BLaER1 treated with 17β-estradiol and CSF1 and Interleukin-3, amounts not matched to agents 10 nM and 100 nM (cell line): ENCODE measurements at regions not wholly inside any gene's neighbourhood (a gene's known extent, or its start where the extent isn't known, plus 50 kb on each side); places are given as distances from the start of the nearest gene placed in this dataset.

Experiments
- H3K27ac ChIP-seq, 11 experiments: shearing (Covaris generic); formaldehyde crosslinking; 2 replicates each; pipeline ENCODE4 v1.8.1; 2022
- H3K27me3 ChIP-seq, 11 experiments: shearing (Covaris generic); formaldehyde crosslinking; 2 replicates each; pipeline ENCODE4 v1.8.1; 2022
- H3K36me3 ChIP-seq, 11 experiments: shearing (Covaris generic); formaldehyde crosslinking; 2 replicates each; pipeline ENCODE4 v1.8.1; 2022
- H3K4me1 ChIP-seq, 10 experiments: shearing (Covaris generic); formaldehyde crosslinking; 2 replicates each; pipeline ENCODE4 v1.8.1; 2022
- H3K4me2 ChIP-seq, 11 experiments: shearing (Covaris generic); formaldehyde crosslinking; 2 replicates each; pipeline ENCODE4 v1.8.1; 2022
- H3K4me3 ChIP-seq, 10 experiments: shearing (Covaris generic); formaldehyde crosslinking; 2 replicates each; pipeline ENCODE4 v1.8.1; 2022
- H3K9ac ChIP-seq, 11 experiments: shearing (Covaris generic); formaldehyde crosslinking; 2 replicates each; pipeline ENCODE4 v1.8.1; 2022
- H3K9me3 ChIP-seq, 11 experiments: shearing (Covaris generic); formaldehyde crosslinking; replicated peaks in 1 of 11; 2 replicates each; pipeline ENCODE4 v1.8.1; 2022
- H4K20me1 ChIP-seq, 11 experiments: shearing (Covaris generic); formaldehyde crosslinking; 2 replicates each; pipeline ENCODE4 v1.8.1; 2022
- Cebpa-rat ChIP-seq, 11 experiments: shearing (Covaris generic); IDR thresholded peaks; 2 replicates each; pipeline ENCODE4 v1.8.1; 2022

- Histone ChIP-seq H3K4me1 (peaks cover 0 to 3% (median 0%) of the 10 kb centered on the region in 10 experiments; a peak in 2 of 20 replicates), H4K20me1 (no peaks in the 10 kb centered on the region), H3K27ac (no peak overlapping the region), H3K9ac (no peak overlapping the region), H3K27me3 (no peaks in the 10 kb centered on the region), H3K36me3 (no peaks in the 10 kb centered on the region), H3K9me3 (peaks cover 0 to 10% (median 0%) of the 10 kb centered on the region in 11 experiments; a peak in 1 of 22 replicates), H3K4me2 (no peak overlapping the region), H3K4me3 (no peak overlapping the region)
- TF ChIP-seq Cebpa-rat (IDR thresholded peaks at IDR 0.05) = no peak
These were observed 403.1 kb downstream of the RRAGC start for GRCh38 chr1:38456531-38456876.

- no peak overlapping the region for H3K27ac ChIP-seq
- no peaks in the 10 kb centered on the region for H4K20me1 ChIP-seq
- no peaks in the 10 kb centered on the region for H3K36me3 ChIP-seq
- TF ChIP-seq Cebpa-rat (IDR thresholded peaks at IDR 0.05) = no peak
- no peak overlapping the region for H3K9ac ChIP-seq
- peaks cover 0 to 10% (median 0%) of the 10 kb centered on the region in 11 experiments; a peak in 1 of 22 replicates for H3K9me3 ChIP-seq
- H3K4me2 ChIP-seq = peak overlapping the region in 1 of 11 experiments; percentile 23; a peak in 1 of 22 replicates
- H3K4me1 ChIP-seq = peaks cover 0 to 8% (median 0%) of the 10 kb centered on the region in 10 experiments; a peak in 2 of 20 replicates
- no peak overlapping the region for H3K4me3 ChIP-seq
- H3K27me3 ChIP-seq = no peaks in the 10 kb centered on the region
These were observed 403.6 kb downstream of the RRAGC start for GRCh38 chr1:38455829-38456530.

GRCh38 chr1:38454749-38455441 lies 404.7 kb downstream of the RRAGC start:
- Histone ChIP-seq H3K9me3 (peaks cover 0 to 10% (median 0%) of the 10 kb centered on the region in 11 experiments; a peak in 1 of 22 replicates), H3K36me3 (no peaks in the 10 kb centered on the region), H3K27ac (no peak overlapping the region), H4K20me1 (no peaks in the 10 kb centered on the region), H3K9ac (no peak overlapping the region), H3K4me3 (no peak overlapping the region), H3K4me2 (no peak overlapping the region), H3K27me3 (no peaks in the 10 kb centered on the region), H3K4me1 (peaks cover 0 to 8% (median 0%) of the 10 kb centered on the region in 10 experiments; a peak in 2 of 20 replicates)
- TF ChIP-seq Cebpa-rat (IDR thresholded peaks at IDR 0.05) = no peak

GRCh38 chr1:38454236-38454635 lies 405.3 kb downstream of the RRAGC start:
- Histone ChIP-seq H3K27me3 (no peaks in the 10 kb centered on the region), H4K20me1 (no peaks in the 10 kb centered on the region), H3K9ac (no peak overlapping the region), H3K36me3 (no peaks in the 10 kb centered on the region), H3K4me3 (no peak overlapping the region), H3K9me3 (peaks cover 0 to 10% (median 0%) of the 10 kb centered on the region in 11 experiments; a peak in 1 of 22 replicates), H3K4me1 (peaks cover 0 to 8% (median 0%) of the 10 kb centered on the region in 10 experiments; a peak in 2 of 20 replicates), H3K4me2 (no peak overlapping the region), H3K27ac (no peak overlapping the region)
- no peak for TF ChIP-seq Cebpa-rat (IDR thresholded peaks at IDR 0.05)

- Histone ChIP-seq H3K4me3 (no peak overlapping the region), H4K20me1 (no peaks in the 10 kb centered on the region), H3K4me2 (no peak overlapping the region; a peak in 1 of 22 replicates), H3K27ac (no peak overlapping the region), H3K9me3 (peaks cover 0 to 10% (median 0%) of the 10 kb centered on the region in 11 experiments; a peak in 1 of 22 replicates), H3K4me1 (peaks cover 0 to 8% (median 0%) of the 10 kb centered on the region in 10 experiments; a peak in 2 of 20 replicates), H3K9ac (no peak overlapping the region), H3K36me3 (no peaks in the 10 kb centered on the region), H3K27me3 (no peaks in the 10 kb centered on the region)
- no peak for TF ChIP-seq Cebpa-rat (IDR thresholded peaks at IDR 0.05)
These were observed 405.7 kb upstream of the POU3F1 start for GRCh38 chr1:38452246-38452645.

GRCh38 chr1:38451541-38451993 lies 405.0 kb upstream of the POU3F1 start:
- Histone ChIP-seq H3K4me1 (peaks cover 0 to 8% (median 0%) of the 10 kb centered on the region in 10 experiments; a peak in 2 of 20 replicates), H3K27ac (no peak overlapping the region), H3K27me3 (no peaks in the 10 kb centered on the region), H4K20me1 (no peaks in the 10 kb centered on the region), H3K4me2 (peak overlapping the region in 1 of 11 experiments; percentile 12; a peak in 1 of 22 replicates), H3K36me3 (no peaks in the 10 kb centered on the region), H3K9me3 (peaks cover 0 to 10% (median 0%) of the 10 kb centered on the region in 11 experiments; a peak in 1 of 22 replicates), H3K9ac (no peak overlapping the region), H3K4me3 (no peak overlapping the region)
- TF ChIP-seq Cebpa-rat (IDR thresholded peaks at IDR 0.05) = no peak

GRCh38 chr1:38448893-38449292 lies 402.3 kb upstream of the POU3F1 start:
- Histone ChIP-seq H3K36me3 (no peaks in the 10 kb centered on the region), H3K4me2 (no peak overlapping the region), H4K20me1 (no peaks in the 10 kb centered on the region), H3K4me3 (no peak overlapping the region), H3K9me3 (no peaks in the 10 kb centered on the region), H3K27ac (no peak overlapping the region), H3K9ac (no peak overlapping the region), H3K4me1 (peaks cover 0 to 8% (median 0%) of the 10 kb centered on the region in 10 experiments; a peak in 2 of 20 replicates), H3K27me3 (no peaks in the 10 kb centered on the region)
- no peak for TF ChIP-seq Cebpa-rat (IDR thresholded peaks at IDR 0.05)

- Histone ChIP-seq H3K27ac (no peak overlapping the region), H3K9ac (no peak overlapping the region), H3K27me3 (no peaks in the 10 kb centered on the region), H3K4me2 (no peak overlapping the region), H3K9me3 (peaks cover 0 to 10% (median 4%) of the 10 kb centered on the region in 11 experiments; a peak in 9 of 22 replicates), H3K36me3 (no peaks in the 10 kb centered on the region), H3K4me3 (no peak overlapping the region), H4K20me1 (no peaks in the 10 kb centered on the region), H3K4me1 (peaks cover 0 to 8% (median 0%) of the 10 kb centered on the region in 10 experiments; a peak in 2 of 20 replicates)
- no peak for TF ChIP-seq Cebpa-rat (IDR thresholded peaks at IDR 0.05)
These were observed 400.3 kb upstream of the POU3F1 start for GRCh38 chr1:38446936-38447335.

- H3K4me2 ChIP-seq = no peak overlapping the region
- no peak overlapping the region for H3K9ac ChIP-seq
- no peaks in the 10 kb centered on the region for H3K4me1 ChIP-seq
- no peaks in the 10 kb centered on the region for H4K20me1 ChIP-seq
- no peak overlapping the region for H3K27ac ChIP-seq
- no peak overlapping the region for H3K4me3 ChIP-seq
- no peaks in the 10 kb centered on the region for H3K27me3 ChIP-seq
- no peak for TF ChIP-seq Cebpa-rat (IDR thresholded peaks at IDR 0.05)
- no peaks in the 10 kb centered on the region for H3K36me3 ChIP-seq
- peaks cover 17 to 28% (median 20%) of the 10 kb centered on the region in 11 experiments for H3K9me3 ChIP-seq
These were observed 398.3 kb upstream of the POU3F1 start for GRCh38 chr1:38444770-38445442.
